Cardiac fibroblast (primary cell): ENCODE measurements at regions not wholly inside any gene's neighbourhood (a gene's known extent, or its start where the extent isn't known, plus 50 kb on each side); places are given as distances from the start of the nearest gene placed in this dataset.
"Not testable (repeated sequence)": the region's sequence is repeated elsewhere in the genome, so short reads cannot be mapped to it uniquely, and the experiment has no call there.

Source experiments
- DNase-seq, 2 donors: peaks; one replicate each; pipeline versions ENCODE4 v3.0.0 to v3.0.0-alpha.2; 2010; ENCODE audit warnings: low read depth in 2 of 2
- H3K4me3 ChIP-seq, 2 donors: replicated peaks in 1 of 2; 1 replicate in 1 of 2; 2 replicates in 1 of 2; pipeline ENCODE4 v1.5.1; 2011; ENCODE audit warnings: low read depth in 2 of 2, low read length in 2 of 2, mild to moderate bottlenecking in 2 of 2, moderate library complexity in 1 of 2
- TF ChIP-seq, protein P1 (sequence below): IDR thresholded peaks from one replicate; pipeline ENCODE4 v1.5.1; 2011; ENCODE audit warnings: low read depth, mild to moderate bottlenecking, low read length, inconsistent platforms

DNA sequence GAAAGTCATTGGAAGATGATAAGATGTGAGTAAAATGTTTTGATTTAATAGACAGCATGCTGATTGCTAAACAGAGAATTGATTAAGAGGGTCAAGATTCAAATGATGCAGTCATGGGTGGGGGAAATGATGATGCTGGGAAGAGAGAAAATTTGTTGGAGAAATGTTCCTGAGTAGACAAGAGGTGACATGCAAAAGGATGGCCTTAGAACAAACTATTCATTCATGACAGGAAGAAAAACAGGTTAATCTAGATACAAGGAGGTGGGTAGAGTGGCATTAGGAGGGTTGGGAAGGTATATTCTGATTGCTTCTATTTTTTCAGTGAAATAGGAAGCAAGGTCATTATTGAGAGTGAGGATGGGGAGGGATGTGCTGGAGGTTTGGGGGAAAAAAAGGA lies 146.7 kb downstream of the SEM1 start:
- no peak overlapping the region for H3K4me3 ChIP-seq
- DNase-seq, result no peak
- TF ChIP-seq, protein P1, sequence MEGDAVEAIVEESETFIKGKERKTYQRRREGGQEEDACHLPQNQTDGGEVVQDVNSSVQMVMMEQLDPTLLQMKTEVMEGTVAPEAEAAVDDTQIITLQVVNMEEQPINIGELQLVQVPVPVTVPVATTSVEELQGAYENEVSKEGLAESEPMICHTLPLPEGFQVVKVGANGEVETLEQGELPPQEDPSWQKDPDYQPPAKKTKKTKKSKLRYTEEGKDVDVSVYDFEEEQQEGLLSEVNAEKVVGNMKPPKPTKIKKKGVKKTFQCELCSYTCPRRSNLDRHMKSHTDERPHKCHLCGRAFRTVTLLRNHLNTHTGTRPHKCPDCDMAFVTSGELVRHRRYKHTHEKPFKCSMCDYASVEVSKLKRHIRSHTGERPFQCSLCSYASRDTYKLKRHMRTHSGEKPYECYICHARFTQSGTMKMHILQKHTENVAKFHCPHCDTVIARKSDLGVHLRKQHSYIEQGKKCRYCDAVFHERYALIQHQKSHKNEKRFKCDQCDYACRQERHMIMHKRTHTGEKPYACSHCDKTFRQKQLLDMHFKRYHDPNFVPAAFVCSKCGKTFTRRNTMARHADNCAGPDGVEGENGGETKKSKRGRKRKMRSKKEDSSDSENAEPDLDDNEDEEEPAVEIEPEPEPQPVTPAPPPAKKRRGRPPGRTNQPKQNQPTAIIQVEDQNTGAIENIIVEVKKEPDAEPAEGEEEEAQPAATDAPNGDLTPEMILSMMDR, result no peak

DNA sequence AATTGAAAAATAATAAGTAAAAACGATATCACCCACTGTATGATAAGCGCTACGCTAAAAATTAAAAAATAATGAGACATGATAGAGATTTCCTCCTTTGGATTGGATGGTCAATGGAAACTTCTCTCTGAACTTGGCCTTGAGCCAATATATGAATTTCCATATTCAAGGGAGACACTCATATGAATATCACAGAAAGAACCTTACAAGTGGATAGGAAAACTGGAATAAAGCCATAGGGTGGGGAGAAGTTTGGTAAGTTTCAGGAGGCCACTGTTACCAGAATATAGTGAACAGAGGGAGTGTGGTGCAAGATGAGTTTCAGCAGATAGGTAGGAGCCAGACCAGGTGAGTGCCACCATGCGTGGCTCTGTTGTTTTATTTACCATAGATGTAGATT lies 147.2 kb downstream of the SEM1 start:
- DNase-seq, result no peak
- no peak overlapping the region for H3K4me3 ChIP-seq
- TF ChIP-seq, protein P1, result no peak

DNA sequence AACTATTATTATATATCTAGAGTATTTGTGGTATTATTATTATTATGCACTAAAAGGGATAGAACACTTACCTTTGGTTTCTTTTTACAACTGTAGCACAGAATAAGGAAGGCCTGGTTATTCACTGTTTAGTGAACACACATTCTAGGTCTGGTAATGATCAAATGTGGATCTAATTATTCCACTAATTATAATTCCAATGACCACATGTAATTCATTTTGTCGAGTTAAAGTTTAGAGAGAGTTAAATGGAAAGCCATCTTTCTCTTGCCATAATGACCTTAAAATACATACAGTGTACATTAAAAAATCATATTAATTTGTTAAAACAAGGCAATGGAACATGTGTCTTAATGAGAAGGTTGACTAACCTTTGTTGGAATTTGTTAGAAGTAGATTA lies 147.8 kb downstream of the SEM1 start:
- TF ChIP-seq, protein P1, result no peak
- no peak for DNase-seq

DNA sequence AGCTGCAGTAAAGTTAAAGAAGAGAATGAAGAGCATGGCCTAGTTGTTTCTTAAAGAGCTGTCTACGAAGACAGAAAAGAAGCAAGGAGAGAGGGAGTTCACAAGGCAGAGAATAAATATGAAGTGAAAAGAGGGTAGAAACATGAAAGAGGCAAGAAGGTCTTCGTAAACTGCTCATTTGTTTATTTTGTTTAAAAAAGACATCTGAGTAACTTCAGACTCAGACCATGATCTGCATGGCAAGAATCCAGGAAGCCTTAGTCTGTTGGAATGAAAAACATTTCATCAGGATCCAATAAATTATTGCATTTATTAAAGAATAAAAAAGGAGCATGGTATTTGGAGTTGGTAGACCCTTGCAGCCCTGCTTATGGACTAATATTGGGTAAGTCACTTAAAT lies 151.1 kb downstream of the SEM1 start:
- peak in 1 of 2 donors; percentile 23 for DNase-seq
- no peak overlapping the region for H3K4me3 ChIP-seq
- TF ChIP-seq, protein P1, result no peak

More for the DNA sequence above, 147.8 kb downstream of the SEM1 start:
- no peak overlapping the region for H3K4me3 ChIP-seq

DNA sequence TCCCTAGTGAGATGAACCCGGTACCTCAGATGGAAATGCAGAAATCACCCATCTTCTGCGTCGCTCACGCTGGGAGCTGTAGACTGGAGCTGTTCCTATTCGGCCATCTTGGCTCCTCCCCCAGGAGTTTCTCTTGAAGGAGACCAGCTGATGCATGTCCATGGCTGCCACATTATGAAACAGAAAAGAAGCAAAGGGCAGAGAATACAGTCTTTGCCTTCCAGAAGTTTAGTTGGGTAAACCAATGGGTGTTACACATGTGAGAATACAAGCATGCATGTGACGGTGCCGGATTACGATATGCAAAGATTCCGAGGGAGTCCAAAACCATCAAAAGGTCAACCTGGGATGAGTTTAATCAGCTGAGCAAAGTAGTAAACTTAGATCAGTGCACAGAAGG lies 151.6 kb downstream of the SEM1 start:
- H3K4me3 ChIP-seq, result no peak overlapping the region
- TF ChIP-seq, protein P1, result no peak
- no peak for DNase-seq

DNA sequence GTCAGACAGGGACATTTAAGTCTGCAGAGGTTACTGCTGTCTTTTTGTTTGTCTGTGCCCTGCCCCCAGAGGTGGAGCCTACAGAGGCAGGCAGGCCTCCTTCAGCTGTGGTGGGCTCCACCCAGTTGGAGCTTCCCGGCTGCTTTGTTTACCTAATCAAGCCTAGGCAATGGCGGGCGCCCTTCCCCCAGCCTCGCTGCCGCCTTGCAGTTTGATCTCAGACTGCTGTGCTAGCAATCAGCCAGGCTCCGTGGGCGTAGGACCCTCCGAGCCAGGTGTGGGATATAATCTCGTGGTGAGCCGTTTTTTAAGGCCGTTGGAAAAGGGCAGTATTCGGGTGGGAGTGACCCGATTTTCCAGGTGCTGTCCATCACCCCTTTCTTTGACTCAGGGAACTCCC lies 152.0 kb downstream of the SEM1 start:
- not testable (repeated sequence) for DNase-seq, H3K4me3 ChIP-seq

DNA sequence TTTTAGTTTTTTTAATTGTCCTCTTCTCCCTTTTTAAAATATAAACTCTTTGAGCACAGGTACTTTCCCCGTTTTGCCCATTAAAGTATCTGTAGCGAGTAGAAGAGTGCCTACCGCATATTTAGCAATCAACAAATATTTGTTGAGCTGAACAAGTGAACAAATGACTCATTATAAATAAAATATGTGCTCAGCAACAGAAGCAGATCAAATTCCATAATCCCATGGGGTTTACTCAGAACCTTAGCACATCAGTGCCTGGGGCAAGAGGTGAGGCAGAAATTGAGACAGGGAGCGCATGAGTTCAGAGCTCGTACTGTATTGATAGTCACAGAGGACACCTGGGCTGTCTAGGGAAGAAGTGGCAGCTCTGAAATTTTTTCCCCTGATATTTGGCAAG lies 161.0 kb downstream of the SEM1 start:
- H3K4me3 ChIP-seq, result no peak overlapping the region
- TF ChIP-seq, protein P1, result no peak
- DNase-seq, result peak in 1 of 2 donors; percentile 7
